GM23338 (cell line): ENCODE measurements at regions not wholly inside any gene's neighbourhood (a gene's known extent, or its start where the extent isn't known, plus 50 kb on each side); places are given as distances from the start of the nearest gene placed in this dataset.

ENCODE experiments used
- ATAC-seq: fragments of 200-7000 bp; cut with Tn5 transposase; 3 replicates; pipeline ENCODE4 v1.9.1; 2020
- DNase-seq: peaks from one replicate; pipeline ENCODE4 v3.0.0-alpha.2; 2015; ENCODE audit warnings: low spot score
- H2AFZ ChIP-seq: fragments of 200-600 bp; sonication (generic); 2 replicates; pipeline ENCODE4 v1.8.0; 2016; ENCODE audit warnings: antibody characterized with exemption, mild to moderate bottlenecking, moderate library complexity
- H3F3A ChIP-seq: fragments of 200-600 bp; sonication (generic); replicated peaks from 2 replicates; pipeline ENCODE4 v1.8.0; 2017; ENCODE audit warnings: antibody characterized with exemption, mixed run types, low read depth
- H3K27ac ChIP-seq: fragments of 200-600 bp; sonication (generic); 2 replicates; pipeline ENCODE4 v1.6.1; 2016; ENCODE audit warnings: low read depth
- H3K27me3 ChIP-seq: fragments of 200-600 bp; sonication (generic); 2 replicates; pipeline ENCODE4 v1.8.0; 2016; ENCODE audit warnings: mild to moderate bottlenecking, mixed run types, moderate library complexity; ENCODE audit not compliant: insufficient read depth
- H3K36me3 ChIP-seq: fragments of 200-600 bp; sonication (generic); 2 replicates; pipeline ENCODE4 v1.8.0; 2016; ENCODE audit warnings: mild to moderate bottlenecking; ENCODE audit not compliant: insufficient read depth
- H3K4me1 ChIP-seq: fragments of 200-600 bp; sonication (generic); 2 replicates; pipeline ENCODE4 v1.8.0; 2016; ENCODE audit warnings: mild to moderate bottlenecking, moderate library complexity; ENCODE audit not compliant: insufficient read depth
- H3K4me2 ChIP-seq: fragments of 200-600 bp; sonication (generic); 2 replicates; pipeline ENCODE4 v1.7.1; 2017; ENCODE audit warnings: mixed run types
- H3K4me3 ChIP-seq: fragments of 200-600 bp; sonication (generic); 2 replicates; pipeline ENCODE4 v1.6.1; 2016; ENCODE audit warnings: mixed run types
- H3K79me2 ChIP-seq: fragments of 200-600 bp; sonication (generic); replicated peaks from 2 replicates; pipeline ENCODE4 v1.8.0; 2017; ENCODE audit warnings: mild to moderate bottlenecking; ENCODE audit not compliant: insufficient read depth
- H3K9me2 ChIP-seq: fragments of 200-600 bp; sonication (generic); 2 replicates; pipeline ENCODE4 v1.8.0; 2017; ENCODE audit not compliant: insufficient read depth
- H4K20me1 ChIP-seq: fragments of 200-600 bp; sonication (generic); replicated peaks from 2 replicates; pipeline ENCODE4 v1.8.0; 2017; ENCODE audit warnings: mild to moderate bottlenecking; ENCODE audit not compliant: insufficient read depth
- H3K27ac Mint-ChIP-seq: 2 replicates; pipeline ENCODE4 v1.8.0; 2020; ENCODE audit warnings: inconsistent platforms, mild to moderate bottlenecking, moderate library complexity, mixed read lengths
- H3K27me3 Mint-ChIP-seq: 3 replicates; pipeline ENCODE4 v1.8.0; 2022; ENCODE audit warnings: low read depth, mild to moderate bottlenecking, moderate library complexity, mixed read lengths, inconsistent platforms; ENCODE audit not compliant: insufficient read depth, poor library complexity
- H3K36me3 Mint-ChIP-seq: 3 replicates; pipeline ENCODE4 v1.8.0; 2021; ENCODE audit warnings: low read depth, mild to moderate bottlenecking, inconsistent platforms, moderate library complexity, mixed read lengths
- H3K4me1 Mint-ChIP-seq: 3 replicates; pipeline ENCODE4 v1.8.0; 2020; ENCODE audit warnings: mild to moderate bottlenecking, inconsistent platforms, mixed read lengths
- H3K4me3 Mint-ChIP-seq: 3 replicates; pipeline ENCODE4 v1.8.0; 2021; ENCODE audit warnings: moderate library complexity, mild to moderate bottlenecking, inconsistent platforms, mixed read lengths
- H3K9me3 Mint-ChIP-seq: 3 replicates; pipeline ENCODE4 v1.8.0; 2020; ENCODE audit warnings: moderate library complexity, mild to moderate bottlenecking, inconsistent platforms, mixed read lengths
- CREB1 ChIP-seq: fragments of 250-450 bp; sonication (Bioruptor Pico); IDR thresholded peaks from 2 replicates; pipeline ENCODE4 v1.5.0; 2020; ENCODE audit warnings: low read depth, mild to moderate bottlenecking, moderate library complexity
- ETS1 ChIP-seq: IDR thresholded peaks from 2 replicates; pipeline ENCODE4 v1.6.1; 2016; ENCODE audit warnings: antibody characterized with exemption
- EZH2phosphoT487 ChIP-seq: fragments of 200-600 bp; sonication (generic); IDR thresholded peaks from one replicate; pipeline ENCODE4 v1.8.1; 2018; ENCODE audit warnings: antibody characterized with exemption; ENCODE audit not compliant: unreplicated experiment
- JUNB ChIP-seq: IDR thresholded peaks from one replicate; pipeline ENCODE4 v1.6.1; 2016; ENCODE audit warnings: antibody characterized with exemption; ENCODE audit not compliant: unreplicated experiment
- STAT1 ChIP-seq: IDR thresholded peaks from one replicate; pipeline ENCODE4 v1.6.1; 2016; ENCODE audit warnings: antibody characterized with exemption; ENCODE audit not compliant: unreplicated experiment
- ZNF114 ChIP-seq: fragments of 250-450 bp; sonication (Bioruptor Pico); IDR thresholded peaks from 2 replicates; pipeline ENCODE4 v1.5.0; 2020; ENCODE audit warnings: mild to moderate bottlenecking, moderate library complexity
- ZNF331 ChIP-seq: fragments of 250-450 bp; sonication (Bioruptor Pico); IDR thresholded peaks from 2 replicates; pipeline ENCODE4 v1.5.0; 2020; ENCODE audit warnings: low read depth, mild to moderate bottlenecking, moderate library complexity
- ZNF462 ChIP-seq: fragments of 250-450 bp; sonication (Bioruptor Pico); IDR thresholded peaks from 2 replicates; pipeline ENCODE4 v1.5.0; 2020; ENCODE audit warnings: mild to moderate bottlenecking, moderate library complexity
- TF ChIP-seq, protein P1 (sequence below), 2 experiments: fragments of 200-600 bp in 1 of 2; sonication (generic) in 1 of 2; conservative IDR thresholded peaks; 2 replicates each; pipeline versions ENCODE4 v1.5.1 to v1.6.1; 2016 to 2017; ENCODE audit warnings: antibody characterized with exemption in 2 of 2, low read depth in 2 of 2, mild to moderate bottlenecking in 2 of 2, moderate library complexity in 1 of 2

DNA sequence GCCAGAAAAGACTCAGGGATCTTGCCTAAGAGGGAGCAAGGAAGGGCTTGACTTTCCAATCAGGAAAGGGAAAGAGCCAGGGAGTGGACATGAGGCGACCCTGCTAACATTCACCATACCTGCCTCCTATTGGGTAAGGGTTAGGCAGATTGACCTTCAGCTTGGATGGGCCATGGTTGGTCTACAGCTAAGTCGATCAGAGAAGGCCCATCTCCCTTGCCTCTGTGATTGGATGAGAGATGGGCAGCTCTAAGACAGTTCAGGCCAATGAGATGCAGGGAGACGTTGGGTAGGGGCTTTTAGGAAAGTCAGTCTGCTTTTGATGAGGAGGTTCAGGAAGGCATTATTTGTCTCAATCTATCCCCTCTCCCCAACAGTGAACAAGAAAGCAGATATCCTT is 135.0 kb upstream of the STC2 start:
- H3K27ac ChIP-seq: no peak overlapping the region
- peaks cover 20% of the 10 kb centered on the region for H3K9me3 Mint-ChIP-seq
- no peak overlapping the region for H2AFZ ChIP-seq
- no peaks in the 10 kb centered on the region for H3K27me3 Mint-ChIP-seq
- DNase-seq (no peak), ATAC-seq (no peak)
- H3K36me3 ChIP-seq: no peaks in the 10 kb centered on the region
- no peak for TF ChIP-seq ZNF114 (CRISPR knock-in tag)
- no peak for TF ChIP-seq STAT1
- TF ChIP-seq ZNF331: no peak
- TF ChIP-seq CREB1 (CRISPR knock-in tag): no peak
- TF ChIP-seq, protein P1, sequence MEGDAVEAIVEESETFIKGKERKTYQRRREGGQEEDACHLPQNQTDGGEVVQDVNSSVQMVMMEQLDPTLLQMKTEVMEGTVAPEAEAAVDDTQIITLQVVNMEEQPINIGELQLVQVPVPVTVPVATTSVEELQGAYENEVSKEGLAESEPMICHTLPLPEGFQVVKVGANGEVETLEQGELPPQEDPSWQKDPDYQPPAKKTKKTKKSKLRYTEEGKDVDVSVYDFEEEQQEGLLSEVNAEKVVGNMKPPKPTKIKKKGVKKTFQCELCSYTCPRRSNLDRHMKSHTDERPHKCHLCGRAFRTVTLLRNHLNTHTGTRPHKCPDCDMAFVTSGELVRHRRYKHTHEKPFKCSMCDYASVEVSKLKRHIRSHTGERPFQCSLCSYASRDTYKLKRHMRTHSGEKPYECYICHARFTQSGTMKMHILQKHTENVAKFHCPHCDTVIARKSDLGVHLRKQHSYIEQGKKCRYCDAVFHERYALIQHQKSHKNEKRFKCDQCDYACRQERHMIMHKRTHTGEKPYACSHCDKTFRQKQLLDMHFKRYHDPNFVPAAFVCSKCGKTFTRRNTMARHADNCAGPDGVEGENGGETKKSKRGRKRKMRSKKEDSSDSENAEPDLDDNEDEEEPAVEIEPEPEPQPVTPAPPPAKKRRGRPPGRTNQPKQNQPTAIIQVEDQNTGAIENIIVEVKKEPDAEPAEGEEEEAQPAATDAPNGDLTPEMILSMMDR (conservative IDR thresholded peaks at IDR 0.05; ENCODE audit: low read depth in 2 of 2): no peak
- no peak overlapping the region for H3K27ac Mint-ChIP-seq
- no peaks in the 10 kb centered on the region for H3K27me3 ChIP-seq
- no peak overlapping the region for H3K4me2 ChIP-seq
- H3K9me2 ChIP-seq: no peaks in the 10 kb centered on the region; the same call in none of the 2 replicates
- no peaks in the 10 kb centered on the region; the same call in 2 of the 3 replicates for H3K36me3 Mint-ChIP-seq
- no peaks in the 10 kb centered on the region for H3K4me1 Mint-ChIP-seq
- no peak overlapping the region for H3K4me3 Mint-ChIP-seq
- H3K4me3 ChIP-seq: no peak overlapping the region
- H3K79me2 ChIP-seq: no peaks in the 10 kb centered on the region
- H3K4me1 ChIP-seq: no peaks in the 10 kb centered on the region
- no peaks in the 10 kb centered on the region for H4K20me1 ChIP-seq
- no peaks in the 10 kb centered on the region for H3F3A ChIP-seq

GRCh38 chr5:173458828-173459609 is 130.8 kb upstream of the STC2 start:
- Mint-ChIP-seq H3K36me3 (no peaks in the 10 kb centered on the region; the same call in 2 of the 3 replicates), H3K4me1 (no peaks in the 10 kb centered on the region), H3K27ac (no peak overlapping the region), H3K9me3 (no peaks in the 10 kb centered on the region), H3K27me3 (no peaks in the 10 kb centered on the region), H3K4me3 (no peak overlapping the region)
- Histone ChIP-seq H3K27ac (no peak overlapping the region), H3K36me3 (no peaks in the 10 kb centered on the region), H3K4me3 (no peak overlapping the region), H2AFZ (no peak overlapping the region), H3F3A (no peaks in the 10 kb centered on the region), H3K79me2 (no peaks in the 10 kb centered on the region), H3K4me1 (no peaks in the 10 kb centered on the region), H4K20me1 (no peaks in the 10 kb centered on the region), H3K27me3 (no peaks in the 10 kb centered on the region), H3K4me2 (no peak overlapping the region), H3K9me2 (no peaks in the 10 kb centered on the region; the same call in 1 of the 2 replicates)
- ATAC-seq (no peak), DNase-seq (no peak)
- TF ChIP-seq JUNB: no peak
- TF ChIP-seq CREB1 (CRISPR knock-in tag): no peak
- TF ChIP-seq, protein P1 (conservative IDR thresholded peaks at IDR 0.05; ENCODE audit: low read depth in 2 of 2): no peak
- no peak for TF ChIP-seq ETS1
- no peak for TF ChIP-seq EZH2phosphoT487
- TF ChIP-seq STAT1: no peak
- no peak for TF ChIP-seq ZNF462 (CRISPR knock-in tag)
- no peak for TF ChIP-seq ZNF331
- no peak for TF ChIP-seq ZNF114 (CRISPR knock-in tag)
